ENCODE measurements at regions not wholly inside any gene's neighbourhood (a gene's known extent, or its start where the extent isn't known, plus 50 kb on each side); places are given as distances from the start of the nearest gene placed in this dataset.

- no peak overlapping the region for H3K4me3 Mint-ChIP-seq
- no peak overlapping the region for H2AFZ ChIP-seq
- no peaks in the 10 kb centered on the region for H3K9me2 ChIP-seq (ENCODE audit: insufficient read depth)
- no peaks in the 10 kb centered on the region for H3K36me3 Mint-ChIP-seq (ENCODE audit: low read depth)
- peak; percentile 90 for ATAC-seq
- no peak overlapping the region for H3K4me3 ChIP-seq
- H3K36me3 ChIP-seq (ENCODE audit: insufficient read depth) = no peaks in the 10 kb centered on the region
- peak; percentile 88 for DNase-seq (ENCODE audit: low spot score)
- H3F3A ChIP-seq (replicated peaks; ENCODE audit: low read depth) = no peaks in the 10 kb centered on the region
- no peaks in the 10 kb centered on the region for H4K20me1 ChIP-seq (replicated peaks; ENCODE audit: insufficient read depth)
- H3K27ac Mint-ChIP-seq = no peak overlapping the region
- H3K27me3 ChIP-seq (ENCODE audit: insufficient read depth) = no peaks in the 10 kb centered on the region
- peaks cover 18% of the 10 kb centered on the region for H3K4me1 Mint-ChIP-seq
- no peaks in the 10 kb centered on the region for H3K79me2 ChIP-seq (replicated peaks; ENCODE audit: insufficient read depth)
- H3K9me3 Mint-ChIP-seq = no peaks in the 10 kb centered on the region
- H3K4me1 ChIP-seq (ENCODE audit: insufficient read depth) = peaks cover 5% of the 10 kb centered on the region
- H3K4me2 ChIP-seq = no peak overlapping the region
- H3K27ac ChIP-seq (ENCODE audit: low read depth) = no peak overlapping the region
- TF ChIP-seq, protein P1, sequence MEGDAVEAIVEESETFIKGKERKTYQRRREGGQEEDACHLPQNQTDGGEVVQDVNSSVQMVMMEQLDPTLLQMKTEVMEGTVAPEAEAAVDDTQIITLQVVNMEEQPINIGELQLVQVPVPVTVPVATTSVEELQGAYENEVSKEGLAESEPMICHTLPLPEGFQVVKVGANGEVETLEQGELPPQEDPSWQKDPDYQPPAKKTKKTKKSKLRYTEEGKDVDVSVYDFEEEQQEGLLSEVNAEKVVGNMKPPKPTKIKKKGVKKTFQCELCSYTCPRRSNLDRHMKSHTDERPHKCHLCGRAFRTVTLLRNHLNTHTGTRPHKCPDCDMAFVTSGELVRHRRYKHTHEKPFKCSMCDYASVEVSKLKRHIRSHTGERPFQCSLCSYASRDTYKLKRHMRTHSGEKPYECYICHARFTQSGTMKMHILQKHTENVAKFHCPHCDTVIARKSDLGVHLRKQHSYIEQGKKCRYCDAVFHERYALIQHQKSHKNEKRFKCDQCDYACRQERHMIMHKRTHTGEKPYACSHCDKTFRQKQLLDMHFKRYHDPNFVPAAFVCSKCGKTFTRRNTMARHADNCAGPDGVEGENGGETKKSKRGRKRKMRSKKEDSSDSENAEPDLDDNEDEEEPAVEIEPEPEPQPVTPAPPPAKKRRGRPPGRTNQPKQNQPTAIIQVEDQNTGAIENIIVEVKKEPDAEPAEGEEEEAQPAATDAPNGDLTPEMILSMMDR (conservative IDR thresholded peaks at IDR 0.05; ENCODE audit: low read depth in 2 of 2) = peak; percentile 82 to 93
- TF ChIP-seq ZNF462 (CRISPR knock-in tag; IDR thresholded peaks at IDR 0.05) = no peak
- H3K27me3 Mint-ChIP-seq (ENCODE audit: insufficient read depth, low read depth, poor library complexity) = no peaks in the 10 kb centered on the region
Observed at GRCh38 chr4:20395160-20395773, 143.6 kb downstream of the SLIT2 start.

- Histone ChIP-seq H3F3A (replicated peaks; ENCODE audit: low read depth) (no peaks in the 10 kb centered on the region), H3K4me2 (no peak overlapping the region), H3K79me2 (replicated peaks; ENCODE audit: insufficient read depth) (no peaks in the 10 kb centered on the region), H3K27ac (ENCODE audit: low read depth) (no peak overlapping the region), H3K36me3 (ENCODE audit: insufficient read depth) (no peaks in the 10 kb centered on the region), H2AFZ (no peak overlapping the region), H3K4me3 (no peak overlapping the region), H4K20me1 (replicated peaks; ENCODE audit: insufficient read depth) (no peaks in the 10 kb centered on the region), H3K4me1 (ENCODE audit: insufficient read depth) (no peaks in the 10 kb centered on the region), H3K9me2 (ENCODE audit: insufficient read depth) (no peaks in the 10 kb centered on the region), H3K27me3 (ENCODE audit: insufficient read depth) (no peaks in the 10 kb centered on the region)
- no peak for TF ChIP-seq ZNF114 (CRISPR knock-in tag; IDR thresholded peaks at IDR 0.05)
- TF ChIP-seq EZH2 (IDR thresholded peaks at IDR 0.05; ENCODE audit: low read depth, unreplicated experiment) = no peak
- TF ChIP-seq, protein P2, sequence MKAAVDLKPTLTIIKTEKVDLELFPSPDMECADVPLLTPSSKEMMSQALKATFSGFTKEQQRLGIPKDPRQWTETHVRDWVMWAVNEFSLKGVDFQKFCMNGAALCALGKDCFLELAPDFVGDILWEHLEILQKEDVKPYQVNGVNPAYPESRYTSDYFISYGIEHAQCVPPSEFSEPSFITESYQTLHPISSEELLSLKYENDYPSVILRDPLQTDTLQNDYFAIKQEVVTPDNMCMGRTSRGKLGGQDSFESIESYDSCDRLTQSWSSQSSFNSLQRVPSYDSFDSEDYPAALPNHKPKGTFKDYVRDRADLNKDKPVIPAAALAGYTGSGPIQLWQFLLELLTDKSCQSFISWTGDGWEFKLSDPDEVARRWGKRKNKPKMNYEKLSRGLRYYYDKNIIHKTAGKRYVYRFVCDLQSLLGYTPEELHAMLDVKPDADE (IDR thresholded peaks at IDR 0.05) = no peak
- no peak for TF ChIP-seq ZNF331 (CRISPR knock-in tag; IDR thresholded peaks at IDR 0.05; ENCODE audit: low read depth)
- H3K27me3 Mint-ChIP-seq (ENCODE audit: insufficient read depth, low read depth, poor library complexity) = no peaks in the 10 kb centered on the region
- ATAC-seq = no peak
- no peak for DNase-seq (ENCODE audit: low spot score)
- H3K4me1 Mint-ChIP-seq = peaks cover 4% of the 10 kb centered on the region
- no peak overlapping the region for H3K4me3 Mint-ChIP-seq
- H3K27ac Mint-ChIP-seq = no peak overlapping the region
- no peaks in the 10 kb centered on the region for H3K9me3 Mint-ChIP-seq
- no peaks in the 10 kb centered on the region for H3K36me3 Mint-ChIP-seq (ENCODE audit: low read depth)
Observed at GRCh38 chr4:20403290-20403689, 151.6 kb downstream of the SLIT2 start.

Data from GM23338 (cell line).